HG03066 (cell line): ENCODE measurements at regions not wholly inside any gene's neighbourhood (a gene's known extent, or its start where the extent isn't known, plus 50 kb on each side); places are given as distances from the start of the nearest gene placed in this dataset.
A peak's percentile ranks its signal among the peaks of the same experiment; 100 is the strongest.

Source experiments
- ATAC-seq: cut with Tn5 transposase; IDR thresholded peaks from one replicate; pipeline ENCODE4 v1.9.1; 2021; ENCODE audit warnings: low read depth; ENCODE audit not compliant: unreplicated experiment

DNA sequence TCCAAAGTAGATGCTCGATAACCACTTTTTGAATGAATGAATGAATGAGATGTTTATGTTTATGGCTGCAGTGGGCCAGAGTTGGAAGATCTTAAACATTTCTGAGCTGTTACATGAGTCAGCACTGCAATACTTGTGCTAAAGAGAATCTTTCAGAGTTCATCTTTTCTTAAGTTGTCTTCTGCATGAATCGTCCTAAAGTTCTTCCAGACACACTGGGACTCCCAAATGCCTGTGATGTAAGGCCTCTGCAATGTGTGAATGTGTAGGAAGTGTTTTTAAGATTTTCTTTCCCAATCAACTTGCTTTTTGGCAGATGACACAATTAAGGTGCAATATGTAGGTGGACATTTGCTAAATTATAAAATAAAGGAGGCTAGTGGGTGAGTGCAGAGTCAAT, 50.3 kb upstream of the TRIM9 start:
- ATAC-seq, result no peak

DNA sequence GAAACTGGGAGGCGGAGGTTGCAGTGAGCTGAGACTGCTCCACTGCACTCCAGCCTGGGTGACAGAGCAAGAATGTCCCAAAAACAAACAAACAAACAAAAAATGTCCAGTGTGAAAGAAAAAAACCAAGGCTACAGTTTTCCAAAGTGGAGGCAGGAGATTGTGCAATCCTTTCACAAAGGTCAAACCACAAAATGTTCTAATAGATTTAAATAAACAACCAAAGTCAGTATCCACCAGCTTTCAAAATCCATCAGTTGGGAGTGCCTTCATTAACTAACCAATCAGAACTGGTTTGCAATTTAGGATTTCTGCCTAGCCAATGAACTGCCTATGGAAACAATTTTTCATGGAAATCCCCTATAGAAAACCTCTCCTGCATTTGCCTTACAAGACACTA, 52.3 kb upstream of the TRIM9 start:
- ATAC-seq, result no peak

DNA sequence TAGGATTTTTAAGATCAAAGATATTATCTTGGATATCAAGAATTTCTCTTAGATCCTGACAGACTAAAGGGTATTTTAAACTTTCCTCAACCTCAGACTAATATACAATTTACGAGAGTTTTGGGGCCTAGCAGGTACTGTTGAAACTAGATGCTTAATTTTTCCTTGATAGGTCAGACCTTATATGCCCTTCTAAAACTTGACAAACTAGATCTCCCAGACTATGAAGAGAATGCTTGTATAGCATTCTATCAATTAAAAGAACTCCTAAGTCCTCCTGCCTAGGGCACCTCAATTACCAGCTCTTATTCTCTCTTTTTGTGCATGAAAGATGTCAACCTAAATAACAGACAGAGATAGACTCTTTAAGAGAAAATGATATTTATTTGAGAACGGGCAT, 60.4 kb upstream of the TRIM9 start:
- no peak for ATAC-seq

DNA sequence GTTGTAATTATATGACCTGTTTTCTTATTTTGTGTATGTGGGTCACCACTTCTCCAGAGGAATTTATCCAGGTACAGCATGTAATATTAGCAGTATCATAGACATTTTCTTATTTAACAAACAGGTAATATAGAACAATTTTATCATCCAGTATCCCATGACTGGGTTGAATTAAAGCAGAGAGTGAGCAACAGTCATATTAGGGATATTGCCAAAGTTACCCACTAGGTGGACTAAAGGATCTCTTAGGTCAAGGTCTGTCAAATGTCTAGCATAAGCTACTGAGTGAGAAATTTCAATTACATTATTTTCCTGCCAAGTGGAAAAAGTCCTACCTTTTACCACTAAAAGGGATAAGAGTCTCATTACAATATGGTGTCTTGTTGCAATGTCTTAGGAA, 62.1 kb upstream of the TRIM9 start:
- ATAC-seq, result no peak

DNA sequence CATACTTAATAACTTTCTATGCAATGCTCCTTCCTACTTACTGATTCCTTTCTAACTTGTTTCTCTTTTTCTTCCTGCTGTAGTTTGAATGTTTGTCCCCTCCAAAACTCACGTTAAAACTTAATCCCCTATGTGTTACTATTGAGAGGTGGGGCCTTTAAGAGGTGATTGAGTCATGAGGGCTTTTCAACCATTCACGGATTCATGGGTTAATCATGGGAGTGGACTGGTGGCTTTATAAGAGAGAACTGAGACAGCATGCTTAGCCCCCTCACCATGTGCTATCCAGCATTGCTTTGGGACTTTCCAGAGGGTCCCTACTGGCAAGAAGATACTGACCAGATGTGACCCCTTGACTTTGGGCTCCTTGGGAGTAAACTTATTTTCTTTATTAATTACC, 66.0 kb upstream of the TRIM9 start:
- ATAC-seq, result no peak

DNA sequence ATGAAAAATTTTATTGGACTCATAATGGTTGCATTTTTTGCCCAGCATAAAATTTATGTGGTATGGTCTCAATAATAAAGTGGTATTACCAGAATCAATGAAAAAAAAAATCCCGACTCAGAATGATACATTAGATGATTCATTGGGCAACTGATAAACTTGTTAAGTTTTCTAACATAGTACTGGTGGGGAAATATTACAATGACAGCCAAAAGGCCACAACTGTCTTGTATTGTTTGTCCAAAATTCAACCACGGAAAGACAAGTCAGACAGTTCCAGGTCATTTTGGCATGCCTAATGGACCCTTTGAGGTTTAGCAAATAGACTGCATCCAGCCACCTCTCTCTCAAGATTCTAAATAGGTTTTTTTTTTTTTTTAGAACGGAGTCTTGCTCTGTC, 70.5 kb upstream of the TRIM9 start:
- ATAC-seq, result no peak

DNA sequence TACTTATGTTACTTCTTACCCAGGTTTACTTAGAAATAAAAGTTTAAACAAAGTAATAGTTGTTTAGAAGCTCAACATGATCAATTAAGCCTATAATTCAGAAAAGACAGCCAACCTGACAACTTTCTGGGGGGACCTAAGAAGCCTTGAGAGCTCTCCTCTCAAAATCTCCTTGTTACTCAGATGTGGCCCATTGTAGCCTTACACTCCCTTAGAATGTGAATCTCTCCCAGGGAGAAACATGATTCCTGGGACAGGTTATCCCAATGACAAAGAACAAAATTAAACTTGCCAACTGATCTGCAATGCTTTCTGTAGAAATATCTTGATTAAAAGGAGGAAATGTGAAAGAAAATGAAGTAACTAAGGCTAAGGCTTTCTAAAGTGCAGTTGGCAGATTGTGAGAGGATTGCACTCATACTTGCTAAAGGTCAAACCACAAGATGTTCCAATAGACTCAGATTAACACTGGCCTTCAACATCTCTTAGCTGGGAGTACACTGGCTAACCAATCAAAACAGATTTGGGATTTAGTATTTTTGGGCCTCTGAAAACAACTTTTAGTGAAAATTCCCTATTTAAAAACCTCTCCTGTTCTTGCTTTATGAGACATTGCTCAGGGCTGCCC, 72.3 kb upstream of the TMX1 start:
- no peak for ATAC-seq

DNA sequence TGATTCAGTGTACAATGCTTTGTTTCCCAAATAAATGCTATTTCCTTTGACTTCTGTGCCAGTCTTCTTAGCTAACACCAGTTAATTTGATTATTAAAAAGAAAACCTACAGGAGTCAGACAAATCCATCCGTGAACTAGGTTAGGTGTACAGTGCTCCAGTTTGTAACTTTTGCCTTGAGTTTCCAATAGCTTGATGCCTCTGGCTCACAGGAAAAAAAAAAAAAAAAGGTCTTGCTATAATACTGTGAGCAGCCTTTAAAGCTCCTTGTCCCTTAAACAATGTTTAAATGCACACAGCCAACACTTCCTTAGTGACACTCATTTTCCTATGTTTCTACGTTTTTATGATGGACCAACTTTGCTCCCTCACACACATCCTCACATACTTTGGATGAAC, 71.8 kb upstream of the TMX1 start:
- no peak for ATAC-seq

DNA sequence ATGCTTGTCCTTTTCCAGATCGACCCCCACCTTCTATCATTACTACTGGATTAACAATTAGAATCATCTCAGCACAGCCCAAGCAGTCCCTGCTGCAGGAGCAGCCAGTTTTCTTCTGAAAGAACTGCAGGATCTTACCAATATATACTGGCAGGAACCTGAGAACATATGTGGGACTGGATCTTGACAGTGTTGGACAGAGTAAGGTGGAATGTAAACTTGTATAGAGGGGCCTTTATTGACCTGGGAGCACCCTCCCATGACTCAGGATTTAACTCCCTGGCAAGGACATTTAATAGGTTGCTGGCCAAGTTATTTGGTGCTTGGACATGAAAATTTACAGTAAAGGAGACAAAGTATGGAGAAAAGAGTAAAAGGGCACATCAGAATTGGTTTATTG, 66.2 kb upstream of the TMX1 start:
- ATAC-seq, result no peak

DNA sequence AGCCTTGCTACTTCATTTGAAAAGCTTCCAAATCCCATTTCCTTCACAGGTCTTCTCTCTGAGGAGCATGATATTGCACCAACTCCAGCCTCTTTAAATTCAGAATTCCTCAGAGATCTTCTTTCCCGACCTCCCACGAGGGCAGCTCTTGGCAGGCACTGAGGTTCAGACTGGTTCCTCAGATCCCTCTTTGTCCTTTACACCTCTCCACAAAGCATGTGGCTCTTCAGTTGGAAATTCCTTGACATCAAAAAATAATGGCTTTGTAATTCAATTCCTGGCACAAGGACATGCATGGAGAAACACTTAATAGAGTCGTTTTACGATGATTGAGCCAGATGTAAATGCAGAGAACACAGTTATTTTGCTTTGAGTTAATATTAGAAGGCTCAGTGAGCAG, 63.2 kb upstream of the TMX1 start:
- ATAC-seq, result no peak

DNA sequence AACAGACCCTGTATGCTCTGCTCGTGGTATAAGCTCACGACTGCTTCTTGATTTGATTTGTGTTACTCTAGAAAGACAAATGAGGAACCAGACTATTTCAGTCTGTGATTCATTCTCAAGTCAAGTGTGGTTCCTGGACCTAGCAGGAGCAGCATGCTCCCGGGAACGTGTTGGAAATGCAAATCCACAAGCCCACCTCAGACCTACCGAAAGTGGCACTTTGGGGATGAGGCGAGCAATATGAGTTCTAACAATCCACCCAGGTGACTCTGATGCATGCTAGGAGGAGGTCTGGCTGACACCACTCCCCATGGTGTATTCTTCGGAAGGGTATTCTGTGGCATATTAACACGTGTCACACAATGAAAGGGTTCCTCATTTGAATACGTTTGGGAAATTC, 59.5 kb upstream of the TMX1 start:
- peak; percentile 54 for ATAC-seq

DNA sequence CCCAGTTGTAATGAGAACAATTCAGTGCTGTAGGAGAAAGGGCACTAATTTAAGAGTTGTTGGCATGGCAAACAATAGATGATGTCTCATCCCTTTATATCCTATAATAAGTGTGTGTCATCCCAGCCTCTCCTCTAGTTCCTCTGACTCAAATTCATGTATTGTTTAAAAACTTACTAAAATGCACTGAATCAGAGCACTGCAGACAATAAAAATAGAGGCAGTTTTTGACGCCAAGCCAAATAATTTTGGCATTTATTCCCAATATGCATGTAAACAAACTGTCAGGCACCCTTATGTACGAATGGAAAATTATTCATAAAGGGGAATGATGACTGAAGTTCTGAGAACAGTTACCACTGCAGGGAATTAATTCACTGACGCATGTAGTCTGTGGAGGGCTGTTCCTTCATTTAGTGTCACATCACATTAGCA, 57.9 kb upstream of the TMX1 start:
- no peak for ATAC-seq

DNA sequence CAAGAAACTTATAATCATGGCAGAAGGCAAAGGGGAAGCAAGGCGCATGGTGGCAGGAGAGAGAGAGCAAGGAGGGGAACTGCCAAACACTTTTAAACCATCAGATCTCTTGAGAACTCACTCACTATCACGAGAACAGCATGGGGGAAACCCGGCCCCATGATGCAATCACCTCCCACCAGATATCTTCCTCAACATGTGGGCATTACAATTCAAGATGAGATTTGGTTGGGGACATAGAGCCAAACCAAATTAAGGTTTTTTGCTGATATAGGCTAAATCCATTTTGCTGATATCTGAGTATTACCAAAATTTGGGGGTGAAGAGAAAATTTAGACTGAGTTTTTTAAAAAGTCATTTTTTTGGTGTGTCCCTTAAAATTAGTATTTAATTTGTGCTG, 54.9 kb upstream of the TMX1 start:
- ATAC-seq, result no peak

DNA sequence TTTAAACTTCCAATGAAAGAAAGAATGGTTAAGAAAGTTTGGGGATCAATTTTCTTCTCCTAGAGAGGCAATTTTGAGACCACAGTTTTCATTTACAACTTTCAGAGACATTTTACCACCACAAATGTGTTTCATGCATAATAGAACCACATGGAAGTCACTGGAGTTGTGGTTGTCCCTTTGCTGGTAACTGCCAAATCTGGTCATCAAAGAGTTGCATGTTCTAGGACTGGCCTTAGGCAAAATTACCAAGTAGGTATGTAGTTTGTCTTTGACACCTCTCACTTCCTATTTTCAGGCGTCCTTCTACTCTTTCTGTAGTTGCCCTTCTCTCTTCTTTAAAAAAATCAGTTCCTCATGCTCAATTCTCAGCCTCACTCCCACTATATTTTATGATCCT, 54.3 kb upstream of the TMX1 start:
- peak; percentile 82 for ATAC-seq

DNA sequence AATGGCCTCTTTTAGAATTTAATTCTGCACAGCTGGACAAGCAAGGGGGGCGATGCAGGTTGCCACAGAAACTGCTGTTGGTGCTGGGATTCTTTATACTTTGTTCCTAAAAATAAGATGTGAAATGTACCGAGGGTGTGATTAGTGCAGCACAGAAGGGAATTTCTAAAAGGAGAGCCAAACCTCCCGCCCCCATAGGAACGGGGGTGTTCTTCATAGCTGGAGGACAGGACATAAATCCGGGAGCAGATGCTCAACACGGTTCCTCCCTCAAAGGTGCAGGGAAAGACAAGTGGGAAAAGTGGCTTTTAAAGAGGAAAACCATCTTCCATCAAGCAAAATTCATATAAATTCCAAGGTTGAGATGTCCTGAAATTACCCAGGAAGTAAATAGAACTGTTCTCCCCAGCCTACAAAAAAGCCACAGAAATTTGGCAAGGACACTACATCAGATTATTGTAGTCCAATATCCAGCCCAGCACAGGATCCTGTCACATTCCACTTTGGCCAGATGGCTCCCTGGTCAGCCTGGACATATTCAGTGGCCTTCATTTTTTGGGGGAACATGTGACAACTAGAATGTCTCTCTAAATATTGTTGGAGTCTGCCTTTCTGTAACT, 51.4 kb upstream of the TMX1 start:
- ATAC-seq, result no peak

DNA sequence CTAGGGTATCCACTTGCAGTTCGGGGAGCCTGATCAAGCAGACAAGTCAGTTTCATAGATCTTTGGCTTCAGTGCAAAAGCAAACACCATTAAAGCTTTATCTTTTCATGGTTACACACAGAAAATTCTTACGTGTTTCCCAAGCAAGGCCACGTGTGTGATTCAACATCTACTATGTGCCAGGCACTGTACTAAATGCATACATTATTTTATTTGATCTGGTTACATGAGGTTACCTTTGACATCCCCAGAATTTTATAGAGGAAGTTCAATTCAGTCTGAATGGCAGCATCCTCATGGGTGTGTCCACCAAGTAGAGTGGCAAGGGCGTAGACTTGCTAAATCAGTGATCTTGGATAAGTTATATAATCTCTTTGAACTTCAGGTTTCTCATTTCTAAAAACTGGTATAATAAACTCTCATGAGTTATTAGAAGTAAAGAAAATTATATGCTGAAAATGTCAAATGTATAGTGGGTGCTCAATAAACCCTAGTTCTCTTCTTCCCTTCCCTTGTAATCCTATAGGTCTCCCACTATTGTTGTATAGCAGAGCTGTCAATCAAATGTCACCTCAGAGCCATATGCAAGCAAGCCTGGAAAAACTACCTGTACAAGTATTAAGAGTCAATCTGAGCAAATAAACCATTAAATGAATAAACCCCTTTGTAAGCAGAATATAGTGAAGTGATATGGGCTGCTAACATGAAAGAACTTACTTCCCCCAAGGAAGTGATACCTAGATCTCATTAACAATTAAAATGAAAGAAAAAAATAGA, 50.3 kb upstream of the TMX1 start:
- no peak for ATAC-seq
